Liver (tissue), 8 donors: ENCODE measurements at regions not wholly inside any gene's neighbourhood (a gene's known extent, or its start where the extent isn't known, plus 50 kb on each side); places are given as distances from the start of the nearest gene placed in this dataset.

Experiments
- DNase-seq: peaks from one replicate; pipeline ENCODE4 v3.0.0-alpha.2; 2017; ENCODE audit warnings: low spot score
- H3K27ac ChIP-seq, 2 donors: one replicate each; pipeline ENCODE4 v1.7.0; 2013; ENCODE audit warnings: inconsistent platforms in 2 of 2, low read length in 2 of 2, control low read depth in 1 of 2, low read depth in 1 of 2, mild to moderate bottlenecking in 1 of 2
- H3K27me3 ChIP-seq, 4 donors: one replicate each; pipeline versions ENCODE4 v1.6.1 to v1.7.0; 2013; ENCODE audit warnings: low read length in 3 of 4, inconsistent platforms in 1 of 4, mild to moderate bottlenecking in 1 of 4, moderate library complexity in 1 of 4; ENCODE audit not compliant: control insufficient read depth in 4 of 4, insufficient read depth in 4 of 4
- H3K36me3 ChIP-seq, 4 donors: one replicate each; pipeline versions ENCODE4 v1.6.1 to v1.7.0; 2013; ENCODE audit warnings: low read length in 3 of 4, mild to moderate bottlenecking in 3 of 4, low read depth in 1 of 4, moderate library complexity in 1 of 4; ENCODE audit not compliant: control insufficient read depth in 4 of 4, insufficient read depth in 3 of 4
- H3K4me1 ChIP-seq, 4 donors: one replicate each; pipeline versions ENCODE4 v1.6.1 to v1.7.0; 2013; ENCODE audit warnings: low read length in 3 of 4, mild to moderate bottlenecking in 3 of 4, moderate library complexity in 1 of 4; ENCODE audit not compliant: control insufficient read depth in 4 of 4, insufficient read depth in 4 of 4
- H3K4me3 ChIP-seq, 3 donors: one replicate each; pipeline versions ENCODE4 v1.6.1 to v1.7.0; 2013; ENCODE audit warnings: low read length in 3 of 3, control low read depth in 1 of 3, low read depth in 1 of 3, mild to moderate bottlenecking in 1 of 3
- H3K9ac ChIP-seq, 2 donors: one replicate each; pipeline ENCODE4 v1.7.0; 2013; ENCODE audit warnings: low read length in 2 of 2, mild to moderate bottlenecking in 2 of 2, moderate library complexity in 2 of 2, control low read depth in 1 of 2, low read depth in 1 of 2
- H3K9me3 ChIP-seq, 4 donors: one replicate each; pipeline versions ENCODE4 v1.6.1 to v1.7.0; 2013; ENCODE audit warnings: low read length in 3 of 4; ENCODE audit not compliant: control insufficient read depth in 4 of 4
- EGR1 ChIP-seq, 2 donors: IDR thresholded peaks; 2 replicates each; pipeline ENCODE4 v1.6.1; 2016 to 2018; ENCODE audit warnings: antibody characterized with exemption in 2 of 2, low read depth in 2 of 2
- FOXA1 ChIP-seq: IDR thresholded peaks from 2 replicates; pipeline ENCODE4 v1.6.1; 2016; ENCODE audit warnings: antibody characterized with exemption
- FOXA2 ChIP-seq: IDR thresholded peaks from 2 replicates; pipeline ENCODE4 v1.6.1; 2016; ENCODE audit warnings: antibody characterized with exemption
- GABPA ChIP-seq, 2 donors: IDR thresholded peaks in 1 of 2; conservative IDR thresholded peaks in 1 of 2; 2 replicates each; pipeline ENCODE4 v1.6.1; 2016; ENCODE audit warnings: antibody characterized with exemption in 2 of 2, mild to moderate bottlenecking in 1 of 2, moderate library complexity in 1 of 2
- HNF4A ChIP-seq, 2 donors: conservative IDR thresholded peaks; 2 replicates each; pipeline ENCODE4 v1.6.1; 2016; ENCODE audit warnings: antibody characterized with exemption in 2 of 2, mild to moderate bottlenecking in 2 of 2
- HNF4G ChIP-seq: IDR thresholded peaks from 2 replicates; pipeline ENCODE4 v1.6.1; 2016; ENCODE audit warnings: antibody characterized with exemption
- JUND ChIP-seq, 2 donors: IDR thresholded peaks; 2 replicates each; pipeline ENCODE4 v1.6.1; 2016; ENCODE audit warnings: antibody characterized with exemption in 2 of 2
- NR2F2 ChIP-seq: IDR thresholded peaks from 2 replicates; pipeline ENCODE4 v1.6.1; 2016; ENCODE audit warnings: antibody characterized with exemption
- RAD21 ChIP-seq, 2 donors: IDR thresholded peaks; 2 replicates each; pipeline ENCODE4 v1.6.1; 2016; ENCODE audit warnings: antibody characterized with exemption in 2 of 2, mild to moderate bottlenecking in 2 of 2
- RXRA ChIP-seq, 2 donors: IDR thresholded peaks; 2 replicates each; pipeline ENCODE4 v1.6.1; 2017 to 2018; ENCODE audit warnings: antibody characterized with exemption in 2 of 2, mild to moderate bottlenecking in 1 of 2
- SP1 ChIP-seq: IDR thresholded peaks from 2 replicates; pipeline ENCODE4 v1.6.1; 2018; ENCODE audit warnings: antibody characterized with exemption, mild to moderate bottlenecking
- TAF1 ChIP-seq: conservative IDR thresholded peaks from 2 replicates; pipeline ENCODE4 v1.6.1; 2016; ENCODE audit warnings: antibody characterized with exemption, mild to moderate bottlenecking
- YY1 ChIP-seq: IDR thresholded peaks from 2 replicates; pipeline ENCODE4 v1.6.1; 2016; ENCODE audit warnings: antibody characterized with exemption, mild to moderate bottlenecking
- WGBS: extraction: QIAGEN DNeasy Blood & Tissue Kit; methylation state at CpG from one replicate; pipeline ENCODE4 v1.1.7; 2013; 5-methylcytosine and 5-hydroxymethylcytosine counted together
- TF ChIP-seq, protein P1 (sequence below): IDR thresholded peaks from 2 replicates; pipeline ENCODE4 v1.6.1; 2016; ENCODE audit warnings: antibody characterized with exemption, mild to moderate bottlenecking
- TF ChIP-seq, protein P2 (sequence below): IDR thresholded peaks from 2 replicates; pipeline ENCODE4 v1.6.1; 2016; ENCODE audit warnings: antibody characterized with exemption
- TF ChIP-seq, protein P3 (sequence below): fragments of 150-350 bp; IDR thresholded peaks from 2 replicates; pipeline ENCODE4 v1.5.1; 2017; ENCODE audit warnings: improper control_type of control experiment, low read depth, low read length; ENCODE audit not compliant: missing input control
- TF ChIP-seq, protein P4 (sequence below): IDR thresholded peaks from 2 replicates; pipeline ENCODE4 v1.6.1; 2016; ENCODE audit warnings: antibody characterized with exemption
- TF ChIP-seq, protein P5 (sequence below): IDR thresholded peaks from 2 replicates; pipeline ENCODE4 v1.6.1; 2016; ENCODE audit warnings: antibody characterized with exemption
- donor health status: healthy.
- donor health status: healthy.
- donor health status: healthy.
- donor health status: healthy.
- donor health status: healthy.

DNA sequence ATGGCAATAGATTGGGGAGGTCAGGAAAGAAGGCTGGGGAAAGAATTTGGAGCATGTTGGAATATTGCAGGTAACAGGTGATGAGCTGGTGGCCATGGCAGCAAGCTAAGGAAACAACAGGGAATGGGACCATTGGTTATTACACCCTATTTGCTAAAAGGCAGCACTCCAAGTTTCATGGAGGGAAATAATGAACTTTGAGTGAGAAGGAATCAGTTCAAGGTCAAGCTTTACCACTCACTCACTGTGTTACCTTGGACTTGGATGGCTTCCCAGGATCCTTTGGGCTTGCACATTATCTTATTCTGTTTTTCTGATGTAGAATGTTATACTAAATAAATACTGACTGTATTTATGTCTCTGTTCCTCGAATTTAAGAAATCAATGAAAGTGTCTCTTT is 792.8 kb upstream of the CDH8 start:
- no peak for TF ChIP-seq GABPA (IDR thresholded peaks at IDR 0.05 in 1 of 2, conservative IDR thresholded peaks at IDR 0.05 in 1 of 2)
- TF ChIP-seq, protein P1, sequence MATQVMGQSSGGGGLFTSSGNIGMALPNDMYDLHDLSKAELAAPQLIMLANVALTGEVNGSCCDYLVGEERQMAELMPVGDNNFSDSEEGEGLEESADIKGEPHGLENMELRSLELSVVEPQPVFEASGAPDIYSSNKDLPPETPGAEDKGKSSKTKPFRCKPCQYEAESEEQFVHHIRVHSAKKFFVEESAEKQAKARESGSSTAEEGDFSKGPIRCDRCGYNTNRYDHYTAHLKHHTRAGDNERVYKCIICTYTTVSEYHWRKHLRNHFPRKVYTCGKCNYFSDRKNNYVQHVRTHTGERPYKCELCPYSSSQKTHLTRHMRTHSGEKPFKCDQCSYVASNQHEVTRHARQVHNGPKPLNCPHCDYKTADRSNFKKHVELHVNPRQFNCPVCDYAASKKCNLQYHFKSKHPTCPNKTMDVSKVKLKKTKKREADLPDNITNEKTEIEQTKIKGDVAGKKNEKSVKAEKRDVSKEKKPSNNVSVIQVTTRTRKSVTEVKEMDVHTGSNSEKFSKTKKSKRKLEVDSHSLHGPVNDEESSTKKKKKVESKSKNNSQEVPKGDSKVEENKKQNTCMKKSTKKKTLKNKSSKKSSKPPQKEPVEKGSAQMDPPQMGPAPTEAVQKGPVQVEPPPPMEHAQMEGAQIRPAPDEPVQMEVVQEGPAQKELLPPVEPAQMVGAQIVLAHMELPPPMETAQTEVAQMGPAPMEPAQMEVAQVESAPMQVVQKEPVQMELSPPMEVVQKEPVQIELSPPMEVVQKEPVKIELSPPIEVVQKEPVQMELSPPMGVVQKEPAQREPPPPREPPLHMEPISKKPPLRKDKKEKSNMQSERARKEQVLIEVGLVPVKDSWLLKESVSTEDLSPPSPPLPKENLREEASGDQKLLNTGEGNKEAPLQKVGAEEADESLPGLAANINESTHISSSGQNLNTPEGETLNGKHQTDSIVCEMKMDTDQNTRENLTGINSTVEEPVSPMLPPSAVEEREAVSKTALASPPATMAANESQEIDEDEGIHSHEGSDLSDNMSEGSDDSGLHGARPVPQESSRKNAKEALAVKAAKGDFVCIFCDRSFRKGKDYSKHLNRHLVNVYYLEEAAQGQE: no peak
- TF ChIP-seq, protein P2, sequence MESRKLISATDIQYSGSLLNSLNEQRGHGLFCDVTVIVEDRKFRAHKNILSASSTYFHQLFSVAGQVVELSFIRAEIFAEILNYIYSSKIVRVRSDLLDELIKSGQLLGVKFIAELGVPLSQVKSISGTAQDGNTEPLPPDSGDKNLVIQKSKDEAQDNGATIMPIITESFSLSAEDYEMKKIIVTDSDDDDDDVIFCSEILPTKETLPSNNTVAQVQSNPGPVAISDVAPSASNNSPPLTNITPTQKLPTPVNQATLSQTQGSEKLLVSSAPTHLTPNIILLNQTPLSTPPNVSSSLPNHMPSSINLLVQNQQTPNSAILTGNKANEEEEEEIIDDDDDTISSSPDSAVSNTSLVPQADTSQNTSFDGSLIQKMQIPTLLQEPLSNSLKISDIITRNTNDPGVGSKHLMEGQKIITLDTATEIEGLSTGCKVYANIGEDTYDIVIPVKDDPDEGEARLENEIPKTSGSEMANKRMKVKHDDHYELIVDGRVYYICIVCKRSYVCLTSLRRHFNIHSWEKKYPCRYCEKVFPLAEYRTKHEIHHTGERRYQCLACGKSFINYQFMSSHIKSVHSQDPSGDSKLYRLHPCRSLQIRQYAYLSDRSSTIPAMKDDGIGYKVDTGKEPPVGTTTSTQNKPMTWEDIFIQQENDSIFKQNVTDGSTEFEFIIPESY: no peak
- no peak for TF ChIP-seq YY1
- no peak for TF ChIP-seq FOXA1
- no peak for TF ChIP-seq TAF1
- peak in 1 of 2 donors; percentile 18 for TF ChIP-seq RXRA (IDR thresholded peaks at IDR 0.05)
- TF ChIP-seq, protein P3, sequence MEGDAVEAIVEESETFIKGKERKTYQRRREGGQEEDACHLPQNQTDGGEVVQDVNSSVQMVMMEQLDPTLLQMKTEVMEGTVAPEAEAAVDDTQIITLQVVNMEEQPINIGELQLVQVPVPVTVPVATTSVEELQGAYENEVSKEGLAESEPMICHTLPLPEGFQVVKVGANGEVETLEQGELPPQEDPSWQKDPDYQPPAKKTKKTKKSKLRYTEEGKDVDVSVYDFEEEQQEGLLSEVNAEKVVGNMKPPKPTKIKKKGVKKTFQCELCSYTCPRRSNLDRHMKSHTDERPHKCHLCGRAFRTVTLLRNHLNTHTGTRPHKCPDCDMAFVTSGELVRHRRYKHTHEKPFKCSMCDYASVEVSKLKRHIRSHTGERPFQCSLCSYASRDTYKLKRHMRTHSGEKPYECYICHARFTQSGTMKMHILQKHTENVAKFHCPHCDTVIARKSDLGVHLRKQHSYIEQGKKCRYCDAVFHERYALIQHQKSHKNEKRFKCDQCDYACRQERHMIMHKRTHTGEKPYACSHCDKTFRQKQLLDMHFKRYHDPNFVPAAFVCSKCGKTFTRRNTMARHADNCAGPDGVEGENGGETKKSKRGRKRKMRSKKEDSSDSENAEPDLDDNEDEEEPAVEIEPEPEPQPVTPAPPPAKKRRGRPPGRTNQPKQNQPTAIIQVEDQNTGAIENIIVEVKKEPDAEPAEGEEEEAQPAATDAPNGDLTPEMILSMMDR: no peak
- peak; percentile 20 to 53 for TF ChIP-seq HNF4A (conservative IDR thresholded peaks at IDR 0.05)
- TF ChIP-seq, protein P4, sequence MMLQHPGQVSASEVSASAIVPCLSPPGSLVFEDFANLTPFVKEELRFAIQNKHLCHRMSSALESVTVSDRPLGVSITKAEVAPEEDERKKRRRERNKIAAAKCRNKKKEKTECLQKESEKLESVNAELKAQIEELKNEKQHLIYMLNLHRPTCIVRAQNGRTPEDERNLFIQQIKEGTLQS: no peak
- Histone ChIP-seq H3K36me3 (no peaks in the 10 kb centered on the region), H3K4me3 (no peak overlapping the region), H3K4me1 (peaks cover 0 to 13% (median 0%) of the 10 kb centered on the region in 4 donors), H3K27me3 (no peaks in the 10 kb centered on the region), H3K27ac (no peak overlapping the region), H3K9ac (no peak overlapping the region), H3K9me3 (no peaks in the 10 kb centered on the region)
- DNase-seq: no peak
- WGBS: 28% methylated on average over 1 of the region's 1 CpG

DNA sequence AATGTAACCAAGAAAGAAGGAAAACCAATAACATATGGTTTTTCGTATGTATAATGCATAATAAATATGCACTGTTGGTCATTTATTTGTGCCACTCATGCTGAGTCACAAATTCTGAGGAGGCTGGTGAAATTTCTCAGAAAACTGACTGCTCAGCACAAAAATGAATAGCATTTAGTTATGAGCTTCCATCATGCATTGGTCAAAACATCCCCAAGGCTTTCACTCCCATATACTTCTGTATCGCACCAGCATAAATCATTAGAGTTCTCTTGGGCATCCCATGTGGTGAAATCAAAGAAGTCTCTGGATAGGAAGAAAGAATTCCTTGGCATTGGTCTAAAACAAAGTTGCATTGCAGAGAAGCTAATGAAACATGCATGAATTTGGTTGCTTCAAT is 785.6 kb upstream of the CDH8 start:
- Histone ChIP-seq H3K4me3 (no peak overlapping the region), H3K9me3 (no peaks in the 10 kb centered on the region), H3K36me3 (no peaks in the 10 kb centered on the region), H3K27ac (no peak overlapping the region), H3K9ac (no peak overlapping the region), H3K27me3 (no peaks in the 10 kb centered on the region), H3K4me1 (no peaks in the 10 kb centered on the region)
- no peak for DNase-seq
- WGBS: 90% methylated on average over 2 of the region's 2 CpGs
- TF ChIP-seq EGR1 (IDR thresholded peaks at IDR 0.05; ENCODE audit: low read depth in 2 of 2) (no peak), HNF4G (no peak), JUND (IDR thresholded peaks at IDR 0.05) (no peak), NR2F2 (no peak), TAF1 (no peak), RXRA (IDR thresholded peaks at IDR 0.05) (no peak), YY1 (no peak), SP1 (no peak), FOXA2 (no peak), RAD21 (IDR thresholded peaks at IDR 0.05) (no peak), FOXA1 (no peak), HNF4A (conservative IDR thresholded peaks at IDR 0.05) (no peak)
- TF ChIP-seq, protein P4: no peak
- TF ChIP-seq, protein P5, sequence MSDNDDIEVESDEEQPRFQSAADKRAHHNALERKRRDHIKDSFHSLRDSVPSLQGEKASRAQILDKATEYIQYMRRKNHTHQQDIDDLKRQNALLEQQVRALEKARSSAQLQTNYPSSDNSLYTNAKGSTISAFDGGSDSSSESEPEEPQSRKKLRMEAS: no peak
- TF ChIP-seq, protein P1: no peak
- TF ChIP-seq, protein P2: no peak
